WTC11 (cell line): ENCODE measurements at regions not wholly inside any gene's neighbourhood (a gene's known extent, or its start where the extent isn't known, plus 50 kb on each side); places are given as distances from the start of the nearest gene placed in this dataset.

Source experiments
- ATAC-seq: fragments of 200-7000 bp; cut with Tn5 transposase; 2 replicates; pipeline ENCODE4 v1.10.0; 2021; ENCODE audit warnings: mild to moderate bottlenecking, moderate library complexity
- CTCF ChIA-PET: fragments of 300-600 bp; sonication (Branson Sonifier 250); formaldehyde crosslinking; loops from one replicate; lab custom pipeline; 2021; ENCODE audit warnings: antibody characterized with exemption; lab: Charles Lee
- POLR2A ChIA-PET: fragments of 350-600 bp; sonication (Branson Sonifier 250); formaldehyde crosslinking; loops from one replicate; lab custom pipeline; 2021; ENCODE audit warnings: antibody characterized with exemption; lab: Charles Lee
- DNase-seq: peaks from one replicate; pipeline ENCODE4 v3.0.0; 2021; ENCODE audit warnings: low spot score
- H3K27ac Mint-ChIP-seq: 2 replicates; pipeline ENCODE4 v1.8.0; 2021; ENCODE audit warnings: mixed read lengths
- H3K27me3 Mint-ChIP-seq: 2 replicates; pipeline ENCODE4 v1.8.0; 2021; ENCODE audit warnings: low read depth, mild to moderate bottlenecking, moderate library complexity, mixed read lengths
- H3K36me3 Mint-ChIP-seq: 2 replicates; pipeline ENCODE4 v1.8.0; 2021; ENCODE audit warnings: mixed read lengths
- H3K4me1 Mint-ChIP-seq: 2 replicates; pipeline ENCODE4 v1.8.0; 2022; ENCODE audit warnings: mixed read lengths
- H3K4me3 Mint-ChIP-seq: 2 replicates; pipeline ENCODE4 v1.8.0; 2021; ENCODE audit warnings: mild to moderate bottlenecking, moderate library complexity, mixed read lengths
- H3K9me3 Mint-ChIP-seq: 2 replicates; pipeline ENCODE4 v1.8.0; 2021; ENCODE audit warnings: mixed read lengths
- CBFB ChIP-seq: sonication (generic); formaldehyde crosslinking; IDR thresholded peaks from 2 replicates; pipeline ENCODE4 v1.8.1; 2022; ENCODE audit warnings: mild to moderate bottlenecking, low read depth, missing genetic modification reagents
- CREB1 ChIP-seq: sonication (generic); formaldehyde crosslinking; IDR thresholded peaks from 2 replicates; pipeline ENCODE4 v1.8.0; 2023; ENCODE audit warnings: mild to moderate bottlenecking, missing genetic modification reagents
- GRHL2 ChIP-seq: fragments of 250-450 bp; sonication (Bioruptor Pico); IDR thresholded peaks from 2 replicates; pipeline ENCODE4 v1.8.0; 2022; ENCODE audit warnings: mild to moderate bottlenecking, moderate library complexity; ENCODE audit not compliant: insufficient replicate concordance, severe bottlenecking
- GTF2I ChIP-seq: fragments of 250-450 bp; sonication (Bioruptor Pico); conservative IDR thresholded peaks from 2 replicates; pipeline ENCODE4 v1.4.0; 2021; ENCODE audit warnings: mild to moderate bottlenecking
- JUN ChIP-seq: sonication (generic); formaldehyde crosslinking; IDR thresholded peaks from 2 replicates; pipeline ENCODE4 v1.8.0; 2023; ENCODE audit warnings: mild to moderate bottlenecking, missing genetic modification reagents
- OVOL2 ChIP-seq: fragments of 250-450 bp; sonication (Bioruptor Pico); IDR thresholded peaks from 2 replicates; pipeline ENCODE4 v1.9.0; 2021; ENCODE audit warnings: mild to moderate bottlenecking, borderline replicate concordance
- PRRX2 ChIP-seq: fragments of 250-450 bp; sonication (Bioruptor Pico); IDR thresholded peaks from 2 replicates; pipeline ENCODE4 v1.8.0; 2021; ENCODE audit warnings: mild to moderate bottlenecking
- RELA ChIP-seq: sonication (generic); formaldehyde crosslinking; IDR thresholded peaks from 2 replicates; pipeline ENCODE4 v1.8.1; 2022; ENCODE audit warnings: missing genetic modification reagents, mild to moderate bottlenecking, borderline replicate concordance
- SP1 ChIP-seq: sonication (generic); formaldehyde crosslinking; conservative IDR thresholded peaks from 2 replicates; pipeline ENCODE4 v1.8.1; 2022; ENCODE audit warnings: missing genetic modification reagents
- ZNF671 ChIP-seq: fragments of 250-450 bp; sonication (Bioruptor Pico); IDR thresholded peaks from 2 replicates; pipeline ENCODE4 v1.8.0; 2021; ENCODE audit warnings: mild to moderate bottlenecking
- TF ChIP-seq, protein P1 (sequence below): sonication (generic); formaldehyde crosslinking; IDR thresholded peaks from 2 replicates; pipeline ENCODE4 v1.8.0; 2022; ENCODE audit warnings: missing genetic modification reagents
- TF ChIP-seq, protein P2 (sequence below): fragments of 250-450 bp; sonication (Bioruptor Pico); IDR thresholded peaks from 2 replicates; pipeline ENCODE4 v1.9.0; 2021; ENCODE audit warnings: mild to moderate bottlenecking
- TF ChIP-seq, protein P3 (sequence below): fragments of 250-450 bp; sonication (Bioruptor Pico); conservative IDR thresholded peaks from 2 replicates; pipeline ENCODE4 v1.9.0; 2021; ENCODE audit warnings: mild to moderate bottlenecking

- ChIA-PET CTCF (no interaction called here), POLR2A (no interaction called here)
- TF ChIP-seq GRHL2, result no peak
- no peak for TF ChIP-seq JUN (CRISPR knock-in tag)
- no peak for TF ChIP-seq CBFB (CRISPR knock-in tag)
- TF ChIP-seq, protein P1, sequence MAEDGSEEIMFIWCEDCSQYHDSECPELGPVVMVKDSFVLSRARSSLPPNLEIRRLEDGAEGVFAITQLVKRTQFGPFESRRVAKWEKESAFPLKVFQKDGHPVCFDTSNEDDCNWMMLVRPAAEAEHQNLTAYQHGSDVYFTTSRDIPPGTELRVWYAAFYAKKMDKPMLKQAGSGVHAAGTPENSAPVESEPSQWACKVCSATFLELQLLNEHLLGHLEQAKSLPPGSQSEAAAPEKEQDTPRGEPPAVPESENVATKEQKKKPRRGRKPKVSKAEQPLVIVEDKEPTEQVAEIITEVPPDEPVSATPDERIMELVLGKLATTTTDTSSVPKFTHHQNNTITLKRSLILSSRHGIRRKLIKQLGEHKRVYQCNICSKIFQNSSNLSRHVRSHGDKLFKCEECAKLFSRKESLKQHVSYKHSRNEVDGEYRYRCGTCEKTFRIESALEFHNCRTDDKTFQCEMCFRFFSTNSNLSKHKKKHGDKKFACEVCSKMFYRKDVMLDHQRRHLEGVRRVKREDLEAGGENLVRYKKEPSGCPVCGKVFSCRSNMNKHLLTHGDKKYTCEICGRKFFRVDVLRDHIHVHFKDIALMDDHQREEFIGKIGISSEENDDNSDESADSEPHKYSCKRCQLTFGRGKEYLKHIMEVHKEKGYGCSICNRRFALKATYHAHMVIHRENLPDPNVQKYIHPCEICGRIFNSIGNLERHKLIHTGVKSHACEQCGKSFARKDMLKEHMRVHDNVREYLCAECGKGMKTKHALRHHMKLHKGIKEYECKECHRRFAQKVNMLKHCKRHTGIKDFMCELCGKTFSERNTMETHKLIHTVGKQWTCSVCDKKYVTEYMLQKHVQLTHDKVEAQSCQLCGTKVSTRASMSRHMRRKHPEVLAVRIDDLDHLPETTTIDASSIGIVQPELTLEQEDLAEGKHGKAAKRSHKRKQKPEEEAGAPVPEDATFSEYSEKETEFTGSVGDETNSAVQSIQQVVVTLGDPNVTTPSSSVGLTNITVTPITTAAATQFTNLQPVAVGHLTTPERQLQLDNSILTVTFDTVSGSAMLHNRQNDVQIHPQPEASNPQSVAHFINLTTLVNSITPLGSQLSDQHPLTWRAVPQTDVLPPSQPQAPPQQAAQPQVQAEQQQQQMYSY (CRISPR knock-in tag), result no peak
- no peak for TF ChIP-seq PRRX2
- no peak for TF ChIP-seq ZNF671
- TF ChIP-seq, protein P2, sequence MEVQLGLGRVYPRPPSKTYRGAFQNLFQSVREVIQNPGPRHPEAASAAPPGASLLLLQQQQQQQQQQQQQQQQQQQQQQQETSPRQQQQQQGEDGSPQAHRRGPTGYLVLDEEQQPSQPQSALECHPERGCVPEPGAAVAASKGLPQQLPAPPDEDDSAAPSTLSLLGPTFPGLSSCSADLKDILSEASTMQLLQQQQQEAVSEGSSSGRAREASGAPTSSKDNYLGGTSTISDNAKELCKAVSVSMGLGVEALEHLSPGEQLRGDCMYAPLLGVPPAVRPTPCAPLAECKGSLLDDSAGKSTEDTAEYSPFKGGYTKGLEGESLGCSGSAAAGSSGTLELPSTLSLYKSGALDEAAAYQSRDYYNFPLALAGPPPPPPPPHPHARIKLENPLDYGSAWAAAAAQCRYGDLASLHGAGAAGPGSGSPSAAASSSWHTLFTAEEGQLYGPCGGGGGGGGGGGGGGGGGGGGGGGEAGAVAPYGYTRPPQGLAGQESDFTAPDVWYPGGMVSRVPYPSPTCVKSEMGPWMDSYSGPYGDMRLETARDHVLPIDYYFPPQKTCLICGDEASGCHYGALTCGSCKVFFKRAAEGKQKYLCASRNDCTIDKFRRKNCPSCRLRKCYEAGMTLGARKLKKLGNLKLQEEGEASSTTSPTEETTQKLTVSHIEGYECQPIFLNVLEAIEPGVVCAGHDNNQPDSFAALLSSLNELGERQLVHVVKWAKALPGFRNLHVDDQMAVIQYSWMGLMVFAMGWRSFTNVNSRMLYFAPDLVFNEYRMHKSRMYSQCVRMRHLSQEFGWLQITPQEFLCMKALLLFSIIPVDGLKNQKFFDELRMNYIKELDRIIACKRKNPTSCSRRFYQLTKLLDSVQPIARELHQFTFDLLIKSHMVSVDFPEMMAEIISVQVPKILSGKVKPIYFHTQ, result no peak
- H3K27me3 Mint-ChIP-seq, result no peaks in the 10 kb centered on the region
- peaks cover 7% of the 10 kb centered on the region; the same call in 1 of the 2 replicates for H3K36me3 Mint-ChIP-seq
- no peak overlapping the region for H3K4me3 Mint-ChIP-seq
- ATAC-seq (no peak), DNase-seq (no peak)
- H3K9me3 Mint-ChIP-seq, result peaks cover 17% of the 10 kb centered on the region
- H3K4me1 Mint-ChIP-seq, result no peaks in the 10 kb centered on the region
- H3K27ac Mint-ChIP-seq, result no peak overlapping the region
Observed at GRCh38 chr2:59018737-59019136, 777.6 kb upstream of the FANCL start.

DNA sequence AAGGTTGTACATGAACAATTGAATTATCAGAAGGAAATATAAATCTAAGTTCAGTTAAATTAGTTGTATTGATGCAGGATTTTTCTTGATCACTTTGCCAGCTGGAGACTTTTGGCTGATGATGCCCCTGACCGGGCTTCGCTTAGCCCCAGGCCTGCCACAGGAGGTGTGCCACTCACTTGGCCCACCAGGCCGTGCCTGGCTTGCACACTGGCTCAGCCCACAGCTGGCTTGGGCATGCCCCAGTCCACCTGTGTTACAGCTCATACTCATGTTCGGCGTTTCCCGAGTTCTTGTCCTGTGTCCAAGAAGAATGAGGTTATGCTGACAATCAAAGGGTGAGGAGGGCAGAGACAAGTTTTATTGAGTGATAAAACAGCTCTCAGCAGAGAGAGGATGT, 773.9 kb upstream of the FANCL start:
- peaks cover 7% of the 10 kb centered on the region; the same call in 1 of the 2 replicates for H3K36me3 Mint-ChIP-seq
- H3K27ac Mint-ChIP-seq, result no peak overlapping the region
- TF ChIP-seq SP1 (CRISPR knock-in tag), result no peak
- no peak for TF ChIP-seq CREB1 (CRISPR knock-in tag)
- no peak for DNase-seq
- H3K9me3 Mint-ChIP-seq, result peaks cover 21% of the 10 kb centered on the region
- ChIA-PET CTCF (interaction anchor here (1.7 kb wide), 1 partner anchor 10 kb away, joined by 7 read pairs; no protein-coding TSS in a partner anchor), POLR2A (no interaction called here)
- H3K27me3 Mint-ChIP-seq, result no peaks in the 10 kb centered on the region
- H3K4me3 Mint-ChIP-seq, result no peak overlapping the region
- no peaks in the 10 kb centered on the region for H3K4me1 Mint-ChIP-seq
- no peak for ATAC-seq

- ChIA-PET CTCF (no interaction called here), POLR2A (no interaction called here)
- H3K9me3 Mint-ChIP-seq, result peaks cover 28% of the 10 kb centered on the region
- TF ChIP-seq OVOL2 (CRISPR knock-in tag), result no peak
- no peak for TF ChIP-seq GTF2I (CRISPR knock-in tag)
- TF ChIP-seq RELA, result no peak
- TF ChIP-seq, protein P3, sequence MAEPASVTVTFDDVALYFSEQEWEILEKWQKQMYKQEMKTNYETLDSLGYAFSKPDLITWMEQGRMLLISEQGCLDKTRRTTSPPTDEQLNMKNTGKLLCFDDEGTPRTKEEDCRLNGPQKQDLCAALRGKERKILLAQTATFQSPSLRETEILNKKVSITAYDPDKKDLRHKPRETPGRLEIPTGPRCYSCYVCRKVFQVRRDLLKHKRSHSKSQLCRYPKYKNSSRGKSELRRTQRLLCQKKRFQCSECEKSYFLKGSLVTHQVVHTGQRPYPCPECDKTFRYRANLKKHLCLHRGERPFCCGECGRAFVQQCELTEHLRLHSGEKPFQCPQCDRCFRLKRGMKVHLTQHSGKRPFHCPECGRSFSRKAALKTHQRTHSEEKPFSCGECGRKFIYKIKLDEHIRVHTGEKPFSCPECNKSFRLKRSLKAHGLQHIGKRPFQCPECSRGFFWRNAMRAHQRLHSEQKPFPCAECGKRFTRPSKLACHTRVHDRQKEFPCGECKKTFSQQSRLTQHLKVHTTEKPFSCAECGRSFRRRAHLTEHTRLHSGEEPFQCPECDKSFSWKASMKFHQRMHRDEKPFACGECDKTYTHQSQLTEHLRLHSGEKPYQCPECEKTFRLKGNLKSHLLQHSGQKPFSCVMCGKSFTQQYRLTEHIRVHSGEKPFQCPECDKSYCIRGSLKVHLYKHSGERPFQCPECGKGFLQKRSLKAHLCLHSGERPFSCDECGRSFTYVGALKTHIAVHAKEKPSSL (CRISPR knock-in tag), result no peak
- H3K36me3 Mint-ChIP-seq, result peaks cover 7% of the 10 kb centered on the region; the same call in 1 of the 2 replicates
- no peak for ATAC-seq
- H3K4me1 Mint-ChIP-seq, result no peaks in the 10 kb centered on the region
- H3K4me3 Mint-ChIP-seq, result no peak overlapping the region
- no peaks in the 10 kb centered on the region for H3K27me3 Mint-ChIP-seq
- no peak overlapping the region for H3K27ac Mint-ChIP-seq
- no peak for DNase-seq
Observed at GRCh38 chr2:59012971-59013370, 771.8 kb upstream of the FANCL start.
